Astrocyte (in vitro differentiated cells and primary cell): ENCODE measurements at regions not wholly inside any gene's neighbourhood (a gene's known extent, or its start where the extent isn't known, plus 50 kb on each side); places are given as distances from the start of the nearest gene placed in this dataset.
"Not testable (repeated sequence)": the region's sequence is repeated elsewhere in the genome, so short reads cannot be mapped to it uniquely, and the experiment has no call there.

Experiments used
- CTCF ChIP-seq: IDR thresholded peaks from 2 replicates; pipeline ENCODE4 v1.5.1; 2011; ENCODE audit warnings: low read depth, mild to moderate bottlenecking, inconsistent platforms, low read length, moderate library complexity; ENCODE audit not compliant: insufficient read depth
- EZH2 ChIP-seq: IDR thresholded peaks from 2 replicates; pipeline ENCODE4 v1.6.1; 2012; ENCODE audit warnings: mild to moderate bottlenecking, low read length, inconsistent platforms; ENCODE audit not compliant: insufficient read depth

DNA sequence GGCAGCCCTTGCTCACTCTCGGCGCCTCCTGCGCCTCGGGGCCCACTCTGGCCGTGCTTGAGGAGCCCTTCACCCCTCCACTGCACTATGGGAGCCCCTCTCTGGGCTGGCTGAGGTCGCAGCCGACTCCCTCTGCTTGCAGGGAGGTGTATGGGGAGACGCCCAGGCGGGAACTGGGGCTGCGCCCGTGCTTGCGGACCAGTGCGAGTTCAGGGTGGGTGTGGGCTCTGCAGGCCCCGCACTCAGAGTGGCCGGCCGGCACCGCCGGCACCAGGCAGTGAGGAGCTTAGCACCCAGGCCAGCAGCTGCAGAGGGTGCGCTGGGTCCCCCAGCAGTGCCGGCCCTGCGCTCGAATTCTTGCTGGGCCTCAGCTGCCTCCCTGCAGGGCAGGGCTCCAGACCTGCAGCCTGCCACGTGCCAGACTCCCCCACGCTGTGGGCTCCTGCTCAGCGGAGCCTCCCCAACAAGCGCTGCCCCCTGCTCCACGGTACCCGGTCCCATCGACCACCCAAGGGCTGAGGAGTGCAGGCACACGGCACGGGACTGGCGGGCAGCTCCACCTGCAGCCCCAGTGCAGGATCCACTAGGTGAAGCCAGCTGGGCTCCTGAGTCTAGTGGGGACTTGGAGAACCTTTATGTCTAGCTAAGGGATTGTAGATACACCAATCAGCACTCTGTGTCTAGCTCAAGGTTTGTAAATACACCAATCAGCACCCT, 54.0 kb upstream of the WWC2 start:
- TF ChIP-seq CTCF, EZH2: not testable (repeated sequence)
